HG03520 (cell line): ENCODE measurements at regions not wholly inside any gene's neighbourhood (a gene's known extent, or its start where the extent isn't known, plus 50 kb on each side); places are given as distances from the start of the nearest gene placed in this dataset.
"Not testable (repeated sequence)": the region's sequence is repeated elsewhere in the genome, so short reads cannot be mapped to it uniquely, and the experiment has no call there.

Source experiments
- ATAC-seq: cut with Tn5 transposase; IDR thresholded peaks from one replicate; pipeline ENCODE4 v1.9.1; 2021; ENCODE audit warnings: mild to moderate bottlenecking, moderate library complexity; ENCODE audit not compliant: unreplicated experiment

GRCh38 chr15:22238959-22239805 lies 158.9 kb downstream of the OR4M2 start:
- not testable (repeated sequence) for ATAC-seq

GRCh38 chr15:22239806-22240180 lies 159.5 kb downstream of the OR4M2 start:
- ATAC-seq: no peak

- no peak for ATAC-seq
Observed at GRCh38 chr15:22240403-22240802, 160.1 kb downstream of the OR4M2 start.

- ATAC-seq: no peak
Observed at GRCh38 chr15:22240986-22241385, 160.7 kb downstream of the OR4M2 start.

- no peak for ATAC-seq
Observed at GRCh38 chr15:22241451-22241850, 161.1 kb downstream of the OR4M2 start.

DNA sequence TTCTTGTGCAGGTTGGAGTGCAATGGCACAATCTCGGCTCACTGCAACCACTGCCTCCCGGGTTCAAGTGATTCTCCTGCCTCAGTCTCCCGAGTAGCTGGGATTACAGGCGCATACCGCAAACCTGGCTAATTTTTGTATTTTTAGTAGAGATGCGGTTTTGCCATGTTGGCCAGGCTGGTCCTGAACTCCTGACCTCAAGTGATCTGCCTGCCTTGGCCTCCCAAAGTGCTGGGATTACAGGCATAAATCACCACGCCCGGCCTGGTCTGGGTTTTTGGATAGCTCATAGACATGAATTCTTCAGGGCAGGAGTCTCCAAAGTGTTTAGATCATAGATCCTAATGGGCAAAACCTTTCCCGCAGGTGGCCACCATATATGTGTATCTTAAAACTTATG lies 162.0 kb downstream of the OR4M2 start:
- ATAC-seq: not testable (repeated sequence)

DNA sequence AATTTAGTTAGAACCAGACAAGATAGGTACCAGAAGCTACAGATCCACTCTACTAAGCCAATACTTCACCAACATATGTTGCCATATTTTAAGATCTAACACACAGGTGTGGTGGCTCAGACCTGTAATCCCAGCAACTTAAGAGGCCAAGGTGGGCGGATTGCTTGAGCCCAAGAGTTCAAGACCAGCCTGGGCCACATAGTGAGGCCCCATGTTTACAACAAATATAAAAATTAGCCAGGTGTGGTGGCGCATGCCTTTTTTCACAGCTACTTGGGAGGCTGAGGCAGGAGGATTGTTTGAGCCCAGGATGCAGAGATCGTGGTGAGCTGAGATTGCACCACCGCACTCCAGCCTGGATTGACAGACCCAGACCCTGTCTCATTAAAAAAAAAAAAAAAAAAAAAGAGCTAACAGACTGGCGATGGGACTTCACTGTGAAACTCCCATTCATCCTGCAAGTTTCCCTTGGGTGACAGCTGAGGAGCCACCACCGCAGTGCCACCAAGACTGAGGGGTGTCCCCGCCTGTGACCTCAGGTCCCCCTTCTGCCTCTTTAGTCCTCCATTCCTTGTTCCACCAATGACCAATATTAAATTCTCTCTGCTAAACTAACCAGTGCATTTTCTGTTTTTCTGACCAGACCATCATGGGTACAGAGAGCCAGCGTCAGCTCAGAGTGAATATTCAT lies 163.3 kb downstream of the OR4M2 start:
- ATAC-seq: no peak

DNA sequence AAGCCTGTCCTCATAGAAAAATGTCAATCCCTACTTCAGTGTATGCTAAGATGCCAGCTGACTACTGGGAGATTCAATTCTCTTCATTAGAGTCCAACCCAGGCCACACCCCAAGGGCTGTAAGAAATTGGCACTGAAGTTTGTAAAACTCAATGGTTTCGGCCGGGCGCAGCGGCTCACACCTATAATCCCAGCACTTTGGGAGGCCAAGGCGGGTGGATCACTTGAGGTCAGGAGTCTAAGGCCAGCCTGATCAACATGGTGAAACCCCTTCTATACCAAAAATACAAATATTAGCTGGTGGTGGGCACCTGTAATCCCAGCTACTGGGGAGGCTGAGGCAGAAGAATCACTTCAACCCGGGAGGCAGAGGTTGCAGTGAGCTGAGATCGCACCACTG lies 169.2 kb downstream of the OR4M2 start:
- not testable (repeated sequence) for ATAC-seq

GRCh38 chr15:22250501-22251290 lies 170.4 kb downstream of the OR4M2 start:
- ATAC-seq: not testable (repeated sequence)

DNA sequence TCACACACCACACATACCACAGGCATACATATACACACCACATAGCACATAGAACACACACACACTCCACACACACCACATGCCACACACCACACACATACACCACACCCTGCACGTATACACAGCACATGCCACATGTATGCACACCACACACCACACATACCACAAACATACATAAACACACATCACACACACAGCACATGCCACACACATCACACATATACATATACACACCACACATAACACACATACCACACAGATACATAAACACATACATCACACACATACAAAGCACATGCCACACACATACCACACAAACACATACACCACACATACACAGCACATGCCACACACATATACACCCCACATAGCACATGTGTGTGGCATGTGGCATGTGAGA lies 171.1 kb downstream of the OR4M2 start:
- ATAC-seq: no peak

DNA sequence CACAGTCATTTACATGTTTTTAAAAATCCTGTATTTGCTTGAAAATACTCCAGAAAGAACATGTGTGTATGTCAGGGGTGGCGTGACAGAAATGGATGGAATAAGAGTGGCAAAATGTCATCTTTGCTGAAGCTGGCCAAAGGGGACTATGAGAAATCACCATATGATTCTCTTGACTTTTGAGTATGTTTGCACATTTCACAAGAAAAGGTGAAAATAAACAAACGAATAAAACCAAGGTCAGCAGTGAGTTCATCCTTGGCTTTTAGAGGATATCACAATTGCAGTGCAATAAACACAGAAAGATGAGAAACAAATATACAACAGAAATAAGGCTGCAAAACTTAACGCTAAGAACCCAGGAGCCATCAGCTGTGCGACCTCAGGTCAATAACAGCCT lies 171.7 kb downstream of the OR4M2 start:
- ATAC-seq: not testable (repeated sequence)

DNA sequence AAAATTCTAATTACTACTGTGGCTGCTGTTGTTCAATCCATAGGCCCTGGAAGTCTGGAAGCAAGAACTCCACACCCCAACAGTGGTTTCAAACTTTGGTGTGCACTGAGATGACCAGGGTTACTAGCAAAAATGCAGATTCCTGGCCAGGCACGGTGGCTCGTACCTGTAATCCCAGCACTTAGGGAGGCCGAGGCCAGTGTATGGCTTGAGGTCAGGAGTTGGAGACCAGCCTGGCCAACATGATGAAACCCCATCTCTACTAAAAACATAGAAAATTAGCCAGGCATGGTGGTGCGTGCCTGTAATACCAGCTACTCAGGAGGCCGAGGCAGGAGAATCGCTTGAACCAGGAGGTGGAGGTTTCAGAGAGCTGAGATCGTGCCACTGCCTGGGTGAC lies 172.2 kb downstream of the OR4M2 start:
- not testable (repeated sequence) for ATAC-seq

DNA sequence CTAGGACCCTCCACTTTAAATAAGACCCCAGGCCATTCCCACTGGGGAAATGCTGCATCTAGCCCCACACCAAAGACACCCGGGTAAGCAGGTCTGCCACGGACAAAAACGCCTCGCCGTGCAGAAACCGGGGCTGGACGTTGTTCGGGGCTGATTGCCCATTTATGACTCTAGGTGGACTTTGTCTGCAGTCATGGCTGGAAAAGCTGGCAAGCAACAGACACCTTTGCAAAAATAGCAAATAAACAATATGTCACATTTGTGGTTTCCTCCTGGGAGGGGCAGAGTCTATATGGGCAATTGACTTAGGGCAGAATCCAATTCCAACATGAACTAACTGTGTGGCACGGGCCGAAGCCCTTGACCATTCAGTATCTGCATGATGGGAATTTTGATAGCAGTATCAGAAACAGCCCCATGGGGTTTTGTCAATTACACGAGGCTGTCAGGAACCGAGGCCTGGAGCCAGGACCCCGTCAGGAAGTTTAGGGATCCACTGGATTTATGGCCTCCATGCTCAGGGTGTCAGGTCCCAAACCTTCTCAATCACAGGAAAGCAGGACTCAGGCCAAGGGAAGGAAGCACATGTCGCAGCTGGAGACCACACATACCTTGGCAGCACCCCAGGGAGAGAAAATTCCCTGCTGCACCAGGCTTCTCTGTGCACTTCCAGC lies 172.8 kb downstream of the OR4M2 start:
- ATAC-seq: not testable (repeated sequence)

DNA sequence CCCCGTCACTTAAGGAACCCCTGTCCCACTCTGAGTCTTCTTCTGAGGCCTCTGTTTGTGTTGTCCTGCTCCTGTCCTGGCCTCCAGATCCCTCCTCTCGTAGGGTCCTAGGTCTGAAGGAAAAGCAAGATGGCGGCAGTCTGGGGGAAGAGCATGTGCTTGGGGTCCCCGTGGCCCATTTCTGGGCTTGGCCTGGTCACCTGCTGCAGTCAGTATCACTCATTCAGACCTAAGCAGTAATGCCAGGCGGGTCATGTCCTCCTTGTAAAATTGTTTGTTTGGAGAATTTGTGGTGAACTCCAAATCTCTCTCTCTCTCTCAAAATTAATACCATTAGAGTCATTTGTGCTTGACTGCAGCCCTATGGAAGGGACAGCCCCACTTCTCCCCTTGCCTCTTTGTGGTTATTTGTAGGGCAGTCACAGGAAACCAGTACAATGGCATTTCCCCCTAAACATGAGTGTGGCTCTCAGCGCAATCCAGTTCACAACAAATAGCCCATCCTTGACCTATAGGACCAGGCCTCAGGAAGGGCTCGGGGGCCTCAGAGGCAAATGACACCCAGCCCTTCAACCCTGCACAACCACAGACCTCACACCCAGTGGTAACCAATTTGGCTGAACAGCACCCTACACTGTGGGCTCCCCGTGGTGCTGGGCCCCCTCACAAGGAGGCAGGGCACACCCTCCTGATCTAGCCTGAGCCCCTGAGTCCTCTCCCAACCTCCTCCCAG lies 173.5 kb downstream of the OR4M2 start:
- ATAC-seq: peak; percentile 46

GRCh38 chr15:22254409-22255045 lies 174.2 kb downstream of the OR4M2 start:
- not testable (repeated sequence) for ATAC-seq

GRCh38 chr15:22255606-22256005 lies 175.3 kb downstream of the OR4M2 start:
- ATAC-seq: not testable (repeated sequence)

- not testable (repeated sequence) for ATAC-seq
Observed at GRCh38 chr15:22256389-22257046, 176.2 kb downstream of the OR4M2 start.

- no peak for ATAC-seq
Observed at GRCh38 chr15:22257047-22258008, 177.0 kb downstream of the OR4M2 start.
